Breast epithelium (tissue), 4 donors: ENCODE measurements at regions not wholly inside any gene's neighbourhood (a gene's known extent, or its start where the extent isn't known, plus 50 kb on each side); places are given as distances from the start of the nearest gene placed in this dataset.

Source experiments
- DNase-seq, 2 donors: peaks; one replicate each; pipeline ENCODE4 v3.0.0-alpha.2; 2019; ENCODE audit warnings: low spot score in 2 of 2
- H3K27ac ChIP-seq, 2 donors: fragments of 200-600 bp; sonication (generic) in 1 of 2; one replicate each; pipeline ENCODE4 v1.5.1; 2016 to 2019; ENCODE audit warnings: mild to moderate bottlenecking in 1 of 2
- H3K27me3 ChIP-seq, 2 donors: fragments of 200-600 bp; sonication (generic) in 1 of 2; one replicate each; pipeline versions ENCODE4 v1.5.1 to v1.6.0; 2017 to 2019; ENCODE audit warnings: control low read depth in 1 of 2, mild to moderate bottlenecking in 1 of 2
- H3K36me3 ChIP-seq: fragments of 200-600 bp; one replicate; pipeline ENCODE4 v1.5.1; 2019
- H3K4me1 ChIP-seq, 2 donors: fragments of 200-600 bp; sonication (generic); one replicate each; pipeline ENCODE4 v1.5.1; 2016 to 2019; ENCODE audit warnings: control low read depth in 1 of 2
- H3K4me3 ChIP-seq, 3 donors: fragments of 200-600 bp; sonication (generic); 1 replicate in 2 of 3; 2 replicates in 1 of 3; pipeline ENCODE4 v1.5.1; 2016 to 2019; ENCODE audit warnings: mild to moderate bottlenecking in 3 of 3, moderate library complexity in 2 of 3
- H3K9me3 ChIP-seq, 2 donors: fragments of 200-600 bp; sonication (generic) in 1 of 2; one replicate each; pipeline ENCODE4 v1.5.1; 2016 to 2019; ENCODE audit warnings: control low read depth in 1 of 2
- CTCF ChIP-seq, 3 donors: fragments of 450-650 bp; IDR thresholded peaks; one replicate each; pipeline ENCODE4 v1.5.1; 2016 to 2017; ENCODE audit warnings: antibody characterized with exemption in 3 of 3, mild to moderate bottlenecking in 3 of 3, moderate library complexity in 3 of 3
- POLR2A ChIP-seq: fragments of 450-650 bp; IDR thresholded peaks from one replicate; pipeline ENCODE4 v1.6.1; 2016; ENCODE audit warnings: antibody characterized with exemption, mild to moderate bottlenecking, moderate library complexity
- POLR2AphosphoS5 ChIP-seq, 3 donors: sonication (generic); formaldehyde crosslinking; IDR thresholded peaks; one replicate each; pipeline ENCODE4 v1.6.1; 2017; ENCODE audit warnings: antibody characterized with exemption in 3 of 3
- intact Hi-C: fragments of 100-400 bp; cut with DNase I; formaldehyde crosslinking; loops from one replicate; pipeline ENCODE4 v1.15.1; 2023; ENCODE audit warnings: low total_unique reads

- Histone ChIP-seq H3K4me1 (no peaks in the 10 kb centered on the region), H3K36me3 (no peaks in the 10 kb centered on the region), H3K9me3 (no peaks in the 10 kb centered on the region), H3K4me3 (no peak overlapping the region), H3K27ac (no peak overlapping the region), H3K27me3 (no peaks in the 10 kb centered on the region)
- intact Hi-C loops, result no loop called here
- TF ChIP-seq POLR2AphosphoS5 (IDR thresholded peaks at IDR 0.05), result no peak
- TF ChIP-seq POLR2A, result no peak
- no peak for TF ChIP-seq CTCF (IDR thresholded peaks at IDR 0.05)
- DNase-seq, result no peak
Measured at GRCh38 chr2:8374782-8375181, 307.1 kb upstream of the ID2 start.

GRCh38 chr2:8376603-8377410, 305.0 kb upstream of the ID2 start:
- no peak overlapping the region for H3K27ac ChIP-seq
- H3K4me1 ChIP-seq, result no peaks in the 10 kb centered on the region
- no peaks in the 10 kb centered on the region for H3K27me3 ChIP-seq
- H3K9me3 ChIP-seq, result no peaks in the 10 kb centered on the region
- no peaks in the 10 kb centered on the region for H3K36me3 ChIP-seq
- TF ChIP-seq POLR2A (no peak), CTCF (IDR thresholded peaks at IDR 0.05) (no peak), POLR2AphosphoS5 (IDR thresholded peaks at IDR 0.05) (no peak)
- H3K4me3 ChIP-seq, result no peak overlapping the region
- DNase-seq, result no peak
- intact Hi-C loops, result no loop called here

DNA sequence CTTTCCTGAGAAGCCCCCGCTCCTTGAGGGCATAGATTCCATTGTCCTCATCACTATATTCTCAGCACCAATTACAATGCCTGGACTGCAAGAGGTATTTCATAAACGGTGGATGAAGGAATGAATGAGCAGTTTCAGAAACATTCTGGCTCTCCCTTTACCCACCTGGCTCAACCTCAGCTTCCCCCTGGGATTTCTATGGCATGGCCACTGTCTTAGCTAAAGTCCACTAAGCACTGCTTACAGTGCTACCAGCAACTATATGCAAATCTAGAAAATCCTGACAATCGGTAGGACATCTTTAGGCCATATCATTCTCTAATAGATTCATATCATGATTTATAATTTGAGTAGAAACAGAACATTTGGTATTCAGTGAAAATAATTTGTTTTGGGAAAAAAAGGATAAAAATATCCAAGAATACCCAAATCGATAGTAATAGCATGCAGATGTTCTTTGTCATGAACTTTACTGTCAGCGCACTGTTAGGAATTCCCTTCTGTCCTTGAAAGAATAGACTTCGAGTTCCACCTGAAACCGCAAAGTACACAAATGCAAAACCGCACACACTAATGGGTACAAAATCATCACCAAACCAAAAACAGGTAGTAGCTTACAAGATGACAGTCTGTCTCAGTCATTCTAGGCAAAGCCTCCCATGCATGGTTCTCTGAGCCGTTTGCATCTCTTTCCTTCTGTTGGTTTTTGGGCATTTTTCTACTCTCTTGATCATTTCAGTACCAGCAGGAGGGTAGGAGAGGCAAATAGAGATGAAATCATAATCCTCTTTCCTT, 303.6 kb upstream of the ID2 start:
- Histone ChIP-seq H3K4me1 (no peaks in the 10 kb centered on the region), H3K36me3 (no peaks in the 10 kb centered on the region), H3K9me3 (no peaks in the 10 kb centered on the region), H3K4me3 (no peak overlapping the region), H3K27ac (no peak overlapping the region), H3K27me3 (no peaks in the 10 kb centered on the region)
- TF ChIP-seq POLR2A (no peak), CTCF (IDR thresholded peaks at IDR 0.05) (no peak), POLR2AphosphoS5 (IDR thresholded peaks at IDR 0.05) (no peak)
- intact Hi-C loops, result no loop called here
- DNase-seq, result no peak

- H3K27me3 ChIP-seq, result no peaks in the 10 kb centered on the region
- intact Hi-C loops, result no loop called here
- no peak overlapping the region for H3K27ac ChIP-seq
- H3K36me3 ChIP-seq, result no peaks in the 10 kb centered on the region
- H3K9me3 ChIP-seq, result no peaks in the 10 kb centered on the region
- no peak overlapping the region for H3K4me3 ChIP-seq
- no peak for DNase-seq
- no peaks in the 10 kb centered on the region for H3K4me1 ChIP-seq
- TF ChIP-seq POLR2AphosphoS5 (IDR thresholded peaks at IDR 0.05) (no peak), CTCF (IDR thresholded peaks at IDR 0.05) (no peak), POLR2A (no peak)
Measured at GRCh38 chr2:8379128-8379527, 302.7 kb upstream of the ID2 start.

- no peaks in the 10 kb centered on the region for H3K36me3 ChIP-seq
- no peaks in the 10 kb centered on the region for H3K4me1 ChIP-seq
- H3K9me3 ChIP-seq, result no peaks in the 10 kb centered on the region
- intact Hi-C loops, result no loop called here
- H3K27me3 ChIP-seq, result no peaks in the 10 kb centered on the region
- H3K4me3 ChIP-seq, result no peak overlapping the region
- TF ChIP-seq POLR2A (no peak), POLR2AphosphoS5 (IDR thresholded peaks at IDR 0.05) (no peak), CTCF (IDR thresholded peaks at IDR 0.05) (no peak)
- DNase-seq, result no peak
- no peak overlapping the region for H3K27ac ChIP-seq
Measured at GRCh38 chr2:8379549-8379948, 302.3 kb upstream of the ID2 start.
